ENCODE measurements at regions not wholly inside any gene's neighbourhood (a gene's known extent, or its start where the extent isn't known, plus 50 kb on each side); places are given as distances from the start of the nearest gene placed in this dataset.

GRCh38 chr3:191737742-191738141 lies 276.8 kb downstream of the PYDC2 start:
- TF ChIP-seq, protein P1, sequence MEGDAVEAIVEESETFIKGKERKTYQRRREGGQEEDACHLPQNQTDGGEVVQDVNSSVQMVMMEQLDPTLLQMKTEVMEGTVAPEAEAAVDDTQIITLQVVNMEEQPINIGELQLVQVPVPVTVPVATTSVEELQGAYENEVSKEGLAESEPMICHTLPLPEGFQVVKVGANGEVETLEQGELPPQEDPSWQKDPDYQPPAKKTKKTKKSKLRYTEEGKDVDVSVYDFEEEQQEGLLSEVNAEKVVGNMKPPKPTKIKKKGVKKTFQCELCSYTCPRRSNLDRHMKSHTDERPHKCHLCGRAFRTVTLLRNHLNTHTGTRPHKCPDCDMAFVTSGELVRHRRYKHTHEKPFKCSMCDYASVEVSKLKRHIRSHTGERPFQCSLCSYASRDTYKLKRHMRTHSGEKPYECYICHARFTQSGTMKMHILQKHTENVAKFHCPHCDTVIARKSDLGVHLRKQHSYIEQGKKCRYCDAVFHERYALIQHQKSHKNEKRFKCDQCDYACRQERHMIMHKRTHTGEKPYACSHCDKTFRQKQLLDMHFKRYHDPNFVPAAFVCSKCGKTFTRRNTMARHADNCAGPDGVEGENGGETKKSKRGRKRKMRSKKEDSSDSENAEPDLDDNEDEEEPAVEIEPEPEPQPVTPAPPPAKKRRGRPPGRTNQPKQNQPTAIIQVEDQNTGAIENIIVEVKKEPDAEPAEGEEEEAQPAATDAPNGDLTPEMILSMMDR (IDR thresholded peaks at IDR 0.05), result no peak
- TF ChIP-seq POLR2A (IDR thresholded peaks at IDR 0.05), result no peak
- no peak for TF ChIP-seq EP300 (IDR thresholded peaks at IDR 0.05)

Measured in ovary (tissue), 3 donors.